COLO829 (cell line): ENCODE measurements at regions not wholly inside any gene's neighbourhood (a gene's known extent, or its start where the extent isn't known, plus 50 kb on each side); places are given as distances from the start of the nearest gene placed in this dataset.

Source experiments
- DNase-seq: peaks from one replicate; pipeline ENCODE4 v3.0.0; 2012; ENCODE audit warnings: low spot score

- DNase-seq: no peak
Measured at GRCh38 chr4:123747016-123747415, 350.4 kb downstream of the SPRY1 start.

GRCh38 chr4:123748806-123749205 is 352.2 kb downstream of the SPRY1 start:
- no peak for DNase-seq

GRCh38 chr4:123749383-123749782 is 352.8 kb downstream of the SPRY1 start:
- DNase-seq: no peak

- no peak for DNase-seq
Measured at GRCh38 chr4:123750044-123750443, 353.4 kb downstream of the SPRY1 start.

- DNase-seq: no peak
Measured at GRCh38 chr4:123755655-123756054, 359.1 kb downstream of the SPRY1 start.

- DNase-seq: no peak
Measured at GRCh38 chr4:123767806-123768205, 371.2 kb downstream of the SPRY1 start.

GRCh38 chr4:123770884-123771283 is 374.3 kb downstream of the SPRY1 start:
- DNase-seq: no peak

GRCh38 chr4:123776267-123776666 is 379.7 kb downstream of the SPRY1 start:
- DNase-seq: no peak

GRCh38 chr4:123777373-123777772 is 380.8 kb downstream of the SPRY1 start:
- DNase-seq: no peak

GRCh38 chr4:123783151-123783790 is 386.7 kb downstream of the SPRY1 start:
- no peak for DNase-seq

- no peak for DNase-seq
Measured at GRCh38 chr4:123783921-123784320, 387.3 kb downstream of the SPRY1 start.

GRCh38 chr4:123784626-123785025 is 388.0 kb downstream of the SPRY1 start:
- DNase-seq: no peak

- no peak for DNase-seq
Measured at GRCh38 chr4:123785538-123785937, 388.9 kb downstream of the SPRY1 start.

GRCh38 chr4:123786163-123786915 is 389.7 kb downstream of the SPRY1 start:
- DNase-seq: no peak

GRCh38 chr4:123786920-123787319 is 390.3 kb downstream of the SPRY1 start:
- DNase-seq: no peak

GRCh38 chr4:123787512-123788080 is 391.0 kb downstream of the SPRY1 start:
- DNase-seq: no peak

- no peak for DNase-seq
Measured at GRCh38 chr4:123788577-123788976, 392.0 kb downstream of the SPRY1 start.

- no peak for DNase-seq
Measured at GRCh38 chr4:123790681-123791080, 394.1 kb downstream of the SPRY1 start.

GRCh38 chr4:123802082-123802645 is 405.6 kb downstream of the SPRY1 start:
- no peak for DNase-seq

GRCh38 chr4:123802933-123803332 is 406.3 kb downstream of the SPRY1 start:
- no peak for DNase-seq

GRCh38 chr4:123804196-123804721 is 407.7 kb downstream of the SPRY1 start:
- no peak for DNase-seq

- DNase-seq: no peak
Measured at GRCh38 chr4:123806056-123806455, 409.5 kb downstream of the SPRY1 start.

- DNase-seq: no peak
Measured at GRCh38 chr4:123807187-123807586, 410.6 kb downstream of the SPRY1 start.
